ENCODE measurements at regions not wholly inside any gene's neighbourhood (a gene's known extent, or its start where the extent isn't known, plus 50 kb on each side); places are given as distances from the start of the nearest gene placed in this dataset.

GRCh38 chr9:79975621-79976256 lies 404.0 kb downstream of the TLE4 start:
- Histone ChIP-seq H3K9ac (replicated peaks; ENCODE audit: extremely low read depth, insufficient read depth, low read length) (no peak overlapping the region), H3K79me2 (ENCODE audit: control insufficient read depth, insufficient read depth, low read length) (no peaks in the 10 kb centered on the region), H3K4me1 (ENCODE audit: control insufficient read depth, extremely low read depth, insufficient read depth, low read length) (no peaks in the 10 kb centered on the region), H3K27ac (ENCODE audit: insufficient read depth, low read depth, low read length) (no peak overlapping the region), H3K36me3 (ENCODE audit: control insufficient read depth in 2 of 2, extremely low read depth in 1 of 2, insufficient read depth in 2 of 2, low read length in 2 of 2) (no peaks in the 10 kb centered on the region), H4K20me1 (replicated peaks; ENCODE audit: control insufficient read depth, extremely low read depth, insufficient read depth, low read length) (no peaks in the 10 kb centered on the region), H3K4me3 (replicated peaks in 1 of 3; ENCODE audit: insufficient read depth in 1 of 3, low read depth in 1 of 3, low read length in 3 of 3) (no peak overlapping the region), H3K9me1 (replicated peaks; ENCODE audit: control insufficient read depth, extremely low read depth, insufficient read depth, low read length) (no peaks in the 10 kb centered on the region), H3K9me3 (replicated peaks; ENCODE audit: control insufficient read depth, insufficient read depth, low read length) (no peaks in the 10 kb centered on the region), H2AFZ (ENCODE audit: low read depth, low read length) (no peak overlapping the region), H3K27me3 (ENCODE audit: control insufficient read depth in 2 of 2, insufficient read depth in 2 of 2, low read length in 2 of 2) (no peaks in the 10 kb centered on the region), H3K4me2 (ENCODE audit: insufficient read depth, low read length) (no peak overlapping the region)
- TF ChIP-seq POLR2A (IDR thresholded peaks at IDR 0.05; ENCODE audit: low read depth, low read length), result no peak
- TF ChIP-seq EZH2 (IDR thresholded peaks at IDR 0.05; ENCODE audit: borderline replicate concordance, low read depth, low read length, severe bottlenecking), result no peak
- TF ChIP-seq POLR2AphosphoS5 (IDR thresholded peaks at IDR 0.05; ENCODE audit: insufficient read depth, low read depth, low read length), result no peak
- TF ChIP-seq MAX (IDR thresholded peaks at IDR 0.05; ENCODE audit: insufficient read depth, insufficient read length), result no peak
- no peak for TF ChIP-seq GATA2 (IDR thresholded peaks at IDR 0.05; ENCODE audit: insufficient read depth, insufficient read length, low read depth, low read length)
- no peak for TF ChIP-seq JUN (IDR thresholded peaks at IDR 0.05; ENCODE audit: borderline replicate concordance, insufficient read depth, insufficient read length, low read depth)
- no peak for TF ChIP-seq MYC (IDR thresholded peaks at IDR 0.05; ENCODE audit: low read depth, low read length)
- CTCF ChIA-PET, result no interaction called here
- POLR2A ChIA-PET, result no interaction called here
- dilution Hi-C loops (cut with MboI; ENCODE audit: extremely low pct_ligation_motif_present, low sequenced_read_pairs) (no loop called here), intact Hi-C loops (cut with micrococcal nuclease) (no loop called here)
- no TSS peak for BruUV-seq (replicated peaks)
- DNase-seq (ENCODE audit: low read depth, low spot score), result no peak
- FAIRE-seq, result no peak

- no peak for DNase-seq (ENCODE audit: low read depth, low spot score)
- no peaks in the 10 kb centered on the region for H3K9me3 ChIP-seq (replicated peaks; ENCODE audit: control insufficient read depth, insufficient read depth, low read length)
- H3K4me2 ChIP-seq (ENCODE audit: insufficient read depth, low read length), result no peak overlapping the region
- H3K27me3 ChIP-seq (ENCODE audit: control insufficient read depth in 2 of 2, insufficient read depth in 2 of 2, low read length in 2 of 2), result no peaks in the 10 kb centered on the region
- BruUV-seq (replicated peaks), result no TSS peak
- H2AFZ ChIP-seq (ENCODE audit: low read depth, low read length), result no peak overlapping the region
- intact Hi-C loops (cut with micrococcal nuclease), result no loop called here
- CTCF ChIA-PET, result no interaction called here
- FAIRE-seq, result no peak
- H4K20me1 ChIP-seq (replicated peaks; ENCODE audit: control insufficient read depth, extremely low read depth, insufficient read depth, low read length), result no peaks in the 10 kb centered on the region
- H3K27ac ChIP-seq (ENCODE audit: insufficient read depth, low read depth, low read length), result no peak overlapping the region
- POLR2A ChIA-PET, result no interaction called here
- no peaks in the 10 kb centered on the region for H3K9me1 ChIP-seq (replicated peaks; ENCODE audit: control insufficient read depth, extremely low read depth, insufficient read depth, low read length)
- H3K9ac ChIP-seq (replicated peaks; ENCODE audit: extremely low read depth, insufficient read depth, low read length), result no peak overlapping the region
- dilution Hi-C loops (cut with MboI; ENCODE audit: extremely low pct_ligation_motif_present, low sequenced_read_pairs), result no loop called here
- no peaks in the 10 kb centered on the region for H3K4me1 ChIP-seq (ENCODE audit: control insufficient read depth, extremely low read depth, insufficient read depth, low read length)
- no peaks in the 10 kb centered on the region for H3K79me2 ChIP-seq (ENCODE audit: control insufficient read depth, insufficient read depth, low read length)
- no peaks in the 10 kb centered on the region for H3K36me3 ChIP-seq (ENCODE audit: control insufficient read depth in 2 of 2, extremely low read depth in 1 of 2, insufficient read depth in 2 of 2, low read length in 2 of 2)
- H3K4me3 ChIP-seq (replicated peaks in 1 of 3; ENCODE audit: insufficient read depth in 1 of 3, low read depth in 1 of 3, low read length in 3 of 3), result no peak overlapping the region
- TF ChIP-seq, protein P1, sequence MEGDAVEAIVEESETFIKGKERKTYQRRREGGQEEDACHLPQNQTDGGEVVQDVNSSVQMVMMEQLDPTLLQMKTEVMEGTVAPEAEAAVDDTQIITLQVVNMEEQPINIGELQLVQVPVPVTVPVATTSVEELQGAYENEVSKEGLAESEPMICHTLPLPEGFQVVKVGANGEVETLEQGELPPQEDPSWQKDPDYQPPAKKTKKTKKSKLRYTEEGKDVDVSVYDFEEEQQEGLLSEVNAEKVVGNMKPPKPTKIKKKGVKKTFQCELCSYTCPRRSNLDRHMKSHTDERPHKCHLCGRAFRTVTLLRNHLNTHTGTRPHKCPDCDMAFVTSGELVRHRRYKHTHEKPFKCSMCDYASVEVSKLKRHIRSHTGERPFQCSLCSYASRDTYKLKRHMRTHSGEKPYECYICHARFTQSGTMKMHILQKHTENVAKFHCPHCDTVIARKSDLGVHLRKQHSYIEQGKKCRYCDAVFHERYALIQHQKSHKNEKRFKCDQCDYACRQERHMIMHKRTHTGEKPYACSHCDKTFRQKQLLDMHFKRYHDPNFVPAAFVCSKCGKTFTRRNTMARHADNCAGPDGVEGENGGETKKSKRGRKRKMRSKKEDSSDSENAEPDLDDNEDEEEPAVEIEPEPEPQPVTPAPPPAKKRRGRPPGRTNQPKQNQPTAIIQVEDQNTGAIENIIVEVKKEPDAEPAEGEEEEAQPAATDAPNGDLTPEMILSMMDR (IDR thresholded peaks at IDR 0.05; ENCODE audit: extremely low read depth in 1 of 2, insufficient read depth in 1 of 2, low read depth in 1 of 2, low read length in 2 of 2), result no peak
- TF ChIP-seq POLR2A (IDR thresholded peaks at IDR 0.05; ENCODE audit: low read depth, low read length) (no peak), FOS (IDR thresholded peaks at IDR 0.05; ENCODE audit: borderline replicate concordance, insufficient read depth, low read length) (no peak), POLR2AphosphoS5 (IDR thresholded peaks at IDR 0.05; ENCODE audit: insufficient read depth, low read depth, low read length) (no peak), JUN (IDR thresholded peaks at IDR 0.05; ENCODE audit: borderline replicate concordance, insufficient read depth, insufficient read length, low read depth) (no peak), EZH2 (IDR thresholded peaks at IDR 0.05; ENCODE audit: borderline replicate concordance, low read depth, low read length, severe bottlenecking) (no peak), GATA2 (IDR thresholded peaks at IDR 0.05; ENCODE audit: insufficient read depth, insufficient read length, low read depth, low read length) (no peak), MYC (IDR thresholded peaks at IDR 0.05; ENCODE audit: low read depth, low read length) (no peak), MAX (IDR thresholded peaks at IDR 0.05; ENCODE audit: insufficient read depth, insufficient read length) (no peak)
These were observed 403.1 kb downstream of the TLE4 start for GRCh38 chr9:79974806-79975422.
